ENCODE measurements at regions not wholly inside any gene's neighbourhood (a gene's known extent, or its start where the extent isn't known, plus 50 kb on each side); places are given as distances from the start of the nearest gene placed in this dataset.

GRCh38 chr5:93273176-93273575 lies 307.8 kb downstream of the NR2F1-AS1 start:
- DNase-seq: no peak

GRCh38 chr5:93272108-93272507 lies 308.9 kb downstream of the NR2F1-AS1 start:
- DNase-seq: no peak

- no peak for DNase-seq
These were observed 313.3 kb downstream of the NR2F1-AS1 start for GRCh38 chr5:93267736-93268135.

GRCh38 chr5:93267276-93267675 lies 313.7 kb downstream of the NR2F1-AS1 start:
- no peak for DNase-seq

GRCh38 chr5:93257616-93258015 lies 323.4 kb downstream of the NR2F1-AS1 start:
- DNase-seq: no peak

GRCh38 chr5:93255796-93256195 lies 325.2 kb downstream of the NR2F1-AS1 start:
- DNase-seq: no peak

- no peak for DNase-seq
These were observed 328.9 kb downstream of the NR2F1-AS1 start for GRCh38 chr5:93252165-93252564.

GRCh38 chr5:93251347-93251746 lies 329.7 kb downstream of the NR2F1-AS1 start:
- DNase-seq: no peak

GRCh38 chr5:93250424-93250823 lies 330.6 kb downstream of the NR2F1-AS1 start:
- no peak for DNase-seq

- DNase-seq: no peak
These were observed 331.2 kb downstream of the NR2F1-AS1 start for GRCh38 chr5:93249651-93250289.

GRCh38 chr5:93247105-93247504 lies 333.9 kb downstream of the NR2F1-AS1 start:
- DNase-seq: no peak

- no peak for DNase-seq
These were observed 334.7 kb downstream of the NR2F1-AS1 start for GRCh38 chr5:93246090-93246855.

GRCh38 chr5:93245226-93245625 lies 335.8 kb downstream of the NR2F1-AS1 start:
- no peak for DNase-seq

- no peak for DNase-seq
These were observed 337.5 kb downstream of the NR2F1-AS1 start for GRCh38 chr5:93243481-93243880.

GRCh38 chr5:93240228-93240834 lies 340.7 kb downstream of the NR2F1-AS1 start:
- no peak for DNase-seq

- DNase-seq: no peak
These were observed 344.1 kb downstream of the NR2F1-AS1 start for GRCh38 chr5:93236807-93237421.

- no peak for DNase-seq
These were observed 345.3 kb downstream of the NR2F1-AS1 start for GRCh38 chr5:93235761-93236160.

- no peak for DNase-seq
These were observed 354.8 kb downstream of the NR2F1-AS1 start for GRCh38 chr5:93226202-93226735.

GRCh38 chr5:93225748-93226147 lies 355.3 kb downstream of the NR2F1-AS1 start:
- no peak for DNase-seq

- no peak for DNase-seq
These were observed 356.4 kb downstream of the NR2F1-AS1 start for GRCh38 chr5:93224624-93225023.

GRCh38 chr5:93221773-93222172 lies 359.2 kb downstream of the NR2F1-AS1 start:
- DNase-seq: no peak

GRCh38 chr5:93220431-93220830 lies 360.6 kb downstream of the NR2F1-AS1 start:
- DNase-seq: no peak

GRCh38 chr5:93219641-93220145 lies 361.3 kb downstream of the NR2F1-AS1 start:
- no peak for DNase-seq

All from suppressor macrophage treated with lipopolysaccharide for 1 hour (primary cell).